Panc1 (cell line): ENCODE measurements at regions not wholly inside any gene's neighbourhood (a gene's known extent, or its start where the extent isn't known, plus 50 kb on each side); places are given as distances from the start of the nearest gene placed in this dataset.

Experiments
- CTCF ChIP-seq: fragments of 450-650 bp; IDR thresholded peaks from 2 replicates; pipeline ENCODE4 v1.5.1; 2017; ENCODE audit warnings: mild to moderate bottlenecking
- POLR2AphosphoS5 ChIP-seq: IDR thresholded peaks from 2 replicates; pipeline ENCODE4 v1.6.1; 2012; ENCODE audit warnings: mild to moderate bottlenecking, low read depth, low read length, moderate library complexity
- REST ChIP-seq, 2 experiments: IDR thresholded peaks; 2 replicates each; pipeline ENCODE4 v1.6.1; 2011 to 2012; ENCODE audit warnings: low read depth in 2 of 2, control low read depth in 1 of 2, low read length in 1 of 2, mild to moderate bottlenecking in 1 of 2, moderate library complexity in 1 of 2; ENCODE audit not compliant: insufficient read depth in 1 of 2
- SIN3A ChIP-seq: IDR thresholded peaks from 2 replicates; pipeline ENCODE4 v1.6.1; 2012; ENCODE audit warnings: low read depth, mild to moderate bottlenecking, low read length, moderate library complexity, borderline replicate concordance; ENCODE audit not compliant: insufficient read depth
- TCF7L2 ChIP-seq: IDR thresholded peaks from 2 replicates; pipeline ENCODE4 v1.6.1; 2011; ENCODE audit warnings: mild to moderate bottlenecking, low read depth, low read length, inconsistent platforms

- TF ChIP-seq CTCF (no peak), SIN3A (no peak), POLR2AphosphoS5 (no peak), REST (IDR thresholded peaks at IDR 0.05; ENCODE audit: insufficient read depth in 1 of 2, low read depth in 2 of 2, low read length in 1 of 2) (no peak), TCF7L2 (no peak)
These were observed 396.1 kb downstream of the TNS3 start for GRCh38 chr7:47185839-47186238.
